ENCODE measurements at regions not wholly inside any gene's neighbourhood (a gene's known extent, or its start where the extent isn't known, plus 50 kb on each side); places are given as distances from the start of the nearest gene placed in this dataset.
"Not testable (repeated sequence)": the region's sequence is repeated elsewhere in the genome, so short reads cannot be mapped to it uniquely, and the experiment has no call there.

GRCh38 chr13:24981181-24981803, 114.6 kb upstream of the PABPC3 start:
- H3K9me3 Mint-ChIP-seq; H3K27ac Mint-ChIP-seq; intact Hi-C loops (cut with micrococcal nuclease); H3K4me3 Mint-ChIP-seq; H3K36me3 Mint-ChIP-seq (ENCODE audit: low read depth); DNase-seq; H3K4me1 Mint-ChIP-seq (ENCODE audit: low read depth): not testable (repeated sequence)
- CTCF ChIA-PET = interaction anchor here (0.9 kb wide), 1 partner anchor 14 kb away, joined by 5 read pairs; no protein-coding TSS in a partner anchor
- peaks cover 31% of the 10 kb centered on the region for H3K27me3 Mint-ChIP-seq (ENCODE audit: low read depth)

GRCh38 chr13:24982333-24982999, 113.5 kb upstream of the PABPC3 start:
- CTCF ChIA-PET = interaction anchor here (1.0 kb wide), 1 partner anchor 377 kb away, joined by 3 read pairs; no protein-coding TSS in a partner anchor
- peaks cover 30% of the 10 kb centered on the region for H3K27me3 Mint-ChIP-seq (ENCODE audit: low read depth)
- H3K9me3 Mint-ChIP-seq = no peaks in the 10 kb centered on the region
- DNase-seq = no peak
- H3K4me1 Mint-ChIP-seq (ENCODE audit: low read depth) = no peaks in the 10 kb centered on the region
- H3K27ac Mint-ChIP-seq = no peak overlapping the region
- H3K36me3 Mint-ChIP-seq (ENCODE audit: low read depth) = no peaks in the 10 kb centered on the region
- intact Hi-C loops (cut with micrococcal nuclease) = no loop called here
- no peak overlapping the region for H3K4me3 Mint-ChIP-seq

- peaks cover 32% of the 10 kb centered on the region for H3K27me3 Mint-ChIP-seq (ENCODE audit: low read depth)
- H3K4me3 Mint-ChIP-seq = no peak overlapping the region
- H3K36me3 Mint-ChIP-seq (ENCODE audit: low read depth) = no peaks in the 10 kb centered on the region
- H3K4me1 Mint-ChIP-seq (ENCODE audit: low read depth) = no peaks in the 10 kb centered on the region
- intact Hi-C loops (cut with micrococcal nuclease) = no loop called here
- H3K9me3 Mint-ChIP-seq = no peaks in the 10 kb centered on the region
- no peak for DNase-seq
- CTCF ChIA-PET = interaction anchor here (1.0 kb wide), 1 partner anchor 377 kb away, joined by 3 read pairs; no protein-coding TSS in a partner anchor
- H3K27ac Mint-ChIP-seq = no peak overlapping the region
Measured at GRCh38 chr13:24983094-24983493, 112.8 kb upstream of the PABPC3 start.

- H3K27ac Mint-ChIP-seq = no peak overlapping the region
- intact Hi-C loops (cut with micrococcal nuclease) = no loop called here
- DNase-seq = no peak
- H3K27me3 Mint-ChIP-seq (ENCODE audit: low read depth) = peaks cover 40% of the 10 kb centered on the region
- H3K4me1 Mint-ChIP-seq (ENCODE audit: low read depth) = no peaks in the 10 kb centered on the region
- H3K9me3 Mint-ChIP-seq = no peaks in the 10 kb centered on the region
- H3K4me3 Mint-ChIP-seq = no peak overlapping the region
- CTCF ChIA-PET = interaction anchor here (0.6 kb wide), 1 partner anchor 128 kb away, joined by 5 read pairs; no protein-coding TSS in a partner anchor
- no peaks in the 10 kb centered on the region for H3K36me3 Mint-ChIP-seq (ENCODE audit: low read depth)
Measured at GRCh38 chr13:24984134-24984533, 111.8 kb upstream of the PABPC3 start.

- Mint-ChIP-seq H3K36me3 (ENCODE audit: low read depth) (no peaks in the 10 kb centered on the region), H3K4me1 (ENCODE audit: low read depth) (no peaks in the 10 kb centered on the region), H3K9me3 (no peaks in the 10 kb centered on the region), H3K4me3 (no peak overlapping the region), H3K27me3 (ENCODE audit: low read depth) (peaks cover 45% of the 10 kb centered on the region), H3K27ac (no peak overlapping the region)
- CTCF ChIA-PET = interaction anchor here (0.6 to 1.7 kb wide), 2 partner anchors 10 to 216 kb away, joined by 3 to 5 read pairs; no protein-coding TSS in a partner anchor
- DNase-seq = no peak
- intact Hi-C loops (cut with micrococcal nuclease) = no loop called here
Measured at GRCh38 chr13:24985107-24985506, 110.8 kb upstream of the PABPC3 start.

- CTCF ChIA-PET = interaction anchor here (0.9 to 1.7 kb wide), 3 partner anchors 8 to 83 kb away, joined by 3 to 5 read pairs (median 3); no protein-coding TSS in a partner anchor
- Mint-ChIP-seq H3K36me3 (ENCODE audit: low read depth) (no peaks in the 10 kb centered on the region), H3K27ac (no peak overlapping the region), H3K4me3 (no peak overlapping the region), H3K9me3 (no peaks in the 10 kb centered on the region), H3K4me1 (ENCODE audit: low read depth) (no peaks in the 10 kb centered on the region), H3K27me3 (ENCODE audit: low read depth) (peaks cover 48% of the 10 kb centered on the region)
- no peak for DNase-seq
- intact Hi-C loops (cut with micrococcal nuclease) = no loop called here
Measured at GRCh38 chr13:24985896-24986295, 110.0 kb upstream of the PABPC3 start.

- DNase-seq = no peak
- intact Hi-C loops (cut with micrococcal nuclease) = no loop called here
- H3K4me1 Mint-ChIP-seq (ENCODE audit: low read depth) = no peaks in the 10 kb centered on the region
- no peak overlapping the region for H3K27ac Mint-ChIP-seq
- CTCF ChIA-PET = no interaction called here
- no peaks in the 10 kb centered on the region for H3K9me3 Mint-ChIP-seq
- H3K4me3 Mint-ChIP-seq = no peak overlapping the region
- H3K36me3 Mint-ChIP-seq (ENCODE audit: low read depth) = no peaks in the 10 kb centered on the region
- peaks cover 51% of the 10 kb centered on the region for H3K27me3 Mint-ChIP-seq (ENCODE audit: low read depth)
Measured at GRCh38 chr13:24986826-24987225, 109.1 kb upstream of the PABPC3 start.

GRCh38 chr13:24989959-24990358, 106.0 kb upstream of the PABPC3 start:
- H3K4me3 Mint-ChIP-seq; H3K27ac Mint-ChIP-seq; H3K9me3 Mint-ChIP-seq; H3K36me3 Mint-ChIP-seq (ENCODE audit: low read depth); CTCF ChIA-PET; H3K4me1 Mint-ChIP-seq (ENCODE audit: low read depth); DNase-seq: not testable (repeated sequence)
- H3K27me3 Mint-ChIP-seq (ENCODE audit: low read depth) = peaks cover 30% of the 10 kb centered on the region
- intact Hi-C loops (cut with micrococcal nuclease) = loop anchor here (10.0 kb wide), 1 partner anchor 245 kb away; no protein-coding TSS in a partner anchor

GRCh38 chr13:24992946-24993345, 103.0 kb upstream of the PABPC3 start:
- DNase-seq; H3K4me1 Mint-ChIP-seq (ENCODE audit: low read depth); H3K4me3 Mint-ChIP-seq; H3K9me3 Mint-ChIP-seq; H3K27ac Mint-ChIP-seq; H3K36me3 Mint-ChIP-seq (ENCODE audit: low read depth); CTCF ChIA-PET: not testable (repeated sequence)
- intact Hi-C loops (cut with micrococcal nuclease) = loop anchor here (10.0 kb wide), 1 partner anchor 248 kb away; no protein-coding TSS in a partner anchor
- H3K27me3 Mint-ChIP-seq (ENCODE audit: low read depth) = peaks cover 20% of the 10 kb centered on the region

- peaks cover 14% of the 10 kb centered on the region for H3K27me3 Mint-ChIP-seq (ENCODE audit: low read depth)
- H3K4me1 Mint-ChIP-seq (ENCODE audit: low read depth) = peaks cover 3% of the 10 kb centered on the region
- no peaks in the 10 kb centered on the region for H3K9me3 Mint-ChIP-seq
- DNase-seq = peak; percentile 81
- H3K4me3 Mint-ChIP-seq = no peak overlapping the region
- intact Hi-C loops (cut with micrococcal nuclease) = loop anchor here (1.0 to 10.0 kb wide), 6 partner anchors 10 to 382 kb away; a partner anchor contains a TSS
- H3K36me3 Mint-ChIP-seq (ENCODE audit: low read depth) = no peaks in the 10 kb centered on the region
- CTCF ChIA-PET = interaction anchor here (0.6 to 3.1 kb wide), 28 partner anchors 10 to 1345 kb away, joined by 3 to 21 read pairs (median 4); partner anchors contain the start of gene PABPC3
- H3K27ac Mint-ChIP-seq = no peak overlapping the region
Measured at GRCh38 chr13:24995225-24995804, 100.6 kb upstream of the PABPC3 start.

- intact Hi-C loops (cut with micrococcal nuclease) = loop anchor here (2.0 to 10.0 kb wide), 3 partner anchors 253 to 380 kb away; no protein-coding TSS in a partner anchor
- H3K36me3 Mint-ChIP-seq (ENCODE audit: low read depth) = no peaks in the 10 kb centered on the region
- peak; percentile 35 for DNase-seq
- H3K27me3 Mint-ChIP-seq (ENCODE audit: low read depth) = peaks cover 22% of the 10 kb centered on the region
- no peak overlapping the region for H3K4me3 Mint-ChIP-seq
- H3K27ac Mint-ChIP-seq = no peak overlapping the region
- CTCF ChIA-PET = no interaction called here
- H3K4me1 Mint-ChIP-seq (ENCODE audit: low read depth) = peaks cover 3% of the 10 kb centered on the region
- H3K9me3 Mint-ChIP-seq = no peaks in the 10 kb centered on the region
Measured at GRCh38 chr13:24997367-24997967, 98.5 kb upstream of the PABPC3 start.

GRCh38 chr13:24998433-24998832, 97.5 kb upstream of the PABPC3 start:
- Mint-ChIP-seq H3K4me3 (no peak overlapping the region), H3K36me3 (ENCODE audit: low read depth) (no peaks in the 10 kb centered on the region), H3K4me1 (ENCODE audit: low read depth) (peaks cover 3% of the 10 kb centered on the region), H3K9me3 (no peaks in the 10 kb centered on the region), H3K27ac (no peak overlapping the region), H3K27me3 (ENCODE audit: low read depth) (peaks cover 29% of the 10 kb centered on the region)
- CTCF ChIA-PET = interaction anchor here (0.6 to 1.0 kb wide), 2 partner anchors 94 to 378 kb away, joined by 3 to 4 read pairs; no protein-coding TSS in a partner anchor
- intact Hi-C loops (cut with micrococcal nuclease) = loop anchor here (5.0 to 10.0 kb wide), 2 partner anchors 254 to 379 kb away; no protein-coding TSS in a partner anchor
- DNase-seq = no peak
